Activated CD8-positive, alpha-beta T cell treated with anti-CD3 and anti-CD28 coated beads for 36 hours (primary cell): ENCODE measurements at regions not wholly inside any gene's neighbourhood (a gene's known extent, or its start where the extent isn't known, plus 50 kb on each side); places are given as distances from the start of the nearest gene placed in this dataset.

ENCODE experiments used
- ATAC-seq: fragments of 200-7000 bp; cut with Tn5 transposase; one replicate; pipeline ENCODE4 v1.10.0; 2021; ENCODE audit warnings: mild to moderate bottlenecking, moderate library complexity
- CTCF ChIA-PET: fragments of 350-600 bp; sonication (Branson Sonifier 250); formaldehyde crosslinking; loops from one replicate; lab custom pipeline; 2021; ENCODE audit warnings: antibody characterized with exemption; lab: Charles Lee
- POLR2A ChIA-PET: fragments of 350-600 bp; sonication (Branson Sonifier 250); formaldehyde crosslinking; loops from one replicate; lab custom pipeline; 2021; ENCODE audit warnings: antibody characterized with exemption; lab: Charles Lee
- DNase-seq: peaks from one replicate; pipeline ENCODE4 v3.0.0-alpha.2; 2020
- H3K27ac Mint-ChIP-seq: one replicate; pipeline ENCODE4 v1.8.0; 2021; ENCODE audit warnings: mild to moderate bottlenecking, mixed read lengths
- H3K27me3 Mint-ChIP-seq: one replicate; pipeline ENCODE4 v1.8.0; 2021; ENCODE audit warnings: mixed read lengths
- H3K36me3 Mint-ChIP-seq: one replicate; pipeline ENCODE4 v1.8.0; 2021; ENCODE audit warnings: low read depth, mixed read lengths
- H3K4me1 Mint-ChIP-seq: one replicate; pipeline ENCODE4 v1.8.0; 2021; ENCODE audit warnings: low read depth, mixed read lengths
- H3K4me3 Mint-ChIP-seq: one replicate; pipeline ENCODE4 v1.8.0; 2021; ENCODE audit warnings: mild to moderate bottlenecking, moderate library complexity, mixed read lengths
- H3K9me3 Mint-ChIP-seq: one replicate; pipeline ENCODE4 v1.8.0; 2021; ENCODE audit warnings: mixed read lengths
- CTCF ChIP-seq: fragments of 200-600 bp; IDR thresholded peaks from one replicate; pipeline ENCODE4 v1.8.0; 2022; ENCODE audit warnings: antibody characterized with exemption, mild to moderate bottlenecking
- intact Hi-C: fragments of 100-400 bp; cut with micrococcal nuclease; formaldehyde crosslinking; loops from one replicate; pipeline ENCODE4 v1.10.0; 2022

- CTCF ChIA-PET = no interaction called here
- intact Hi-C loops = no loop called here
- H3K4me1 Mint-ChIP-seq = no peaks in the 10 kb centered on the region
- DNase-seq (no peak), ATAC-seq (no peak)
- H3K27ac Mint-ChIP-seq = no peak overlapping the region
- no peaks in the 10 kb centered on the region for H3K36me3 Mint-ChIP-seq
- TF ChIP-seq CTCF = no peak
- POLR2A ChIA-PET = interaction anchor here (0.7 kb wide), 1 partner anchor 9 kb away, joined by 3 read pairs; no protein-coding TSS in a partner anchor
- peaks cover 11% of the 10 kb centered on the region for H3K9me3 Mint-ChIP-seq
- H3K4me3 Mint-ChIP-seq = no peak overlapping the region
- H3K27me3 Mint-ChIP-seq = no peaks in the 10 kb centered on the region
Observed at GRCh38 chr16:60914334-60914733, 1121.9 kb downstream of the CDH8 start.

DNA sequence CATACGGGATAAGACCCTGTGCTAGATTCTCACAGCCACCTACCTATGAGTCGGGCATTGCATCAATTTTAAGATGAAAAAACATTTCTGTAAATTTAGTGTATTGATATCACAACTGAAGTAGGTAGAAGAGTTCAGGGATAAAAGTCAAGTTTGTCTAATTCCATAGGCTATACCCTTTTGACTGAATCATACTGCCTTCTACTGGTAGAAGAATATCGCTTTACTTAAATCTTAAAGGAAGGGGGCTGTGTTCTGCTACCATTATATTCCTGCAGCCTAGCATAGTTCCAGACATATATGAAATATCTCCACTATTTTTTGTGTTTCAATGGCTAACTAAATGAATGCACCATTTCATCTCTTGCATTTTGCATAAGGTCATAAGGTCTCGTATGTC lies 1128.6 kb downstream of the CDH8 start:
- peaks cover 19% of the 10 kb centered on the region for H3K9me3 Mint-ChIP-seq
- no peaks in the 10 kb centered on the region for H3K4me1 Mint-ChIP-seq
- ATAC-seq (no peak), DNase-seq (no peak)
- H3K27me3 Mint-ChIP-seq = no peaks in the 10 kb centered on the region
- CTCF ChIA-PET = no interaction called here
- TF ChIP-seq CTCF = no peak
- intact Hi-C loops = no loop called here
- POLR2A ChIA-PET = no interaction called here
- H3K36me3 Mint-ChIP-seq = no peaks in the 10 kb centered on the region
- H3K4me3 Mint-ChIP-seq = no peak overlapping the region
- no peak overlapping the region for H3K27ac Mint-ChIP-seq

GRCh38 chr16:60905811-60906210 lies 1130.4 kb downstream of the CDH8 start:
- intact Hi-C loops = no loop called here
- ATAC-seq (no peak), DNase-seq (no peak)
- Mint-ChIP-seq H3K27ac (no peak overlapping the region), H3K9me3 (peaks cover 15% of the 10 kb centered on the region), H3K4me1 (no peaks in the 10 kb centered on the region), H3K27me3 (no peaks in the 10 kb centered on the region), H3K4me3 (no peak overlapping the region), H3K36me3 (no peaks in the 10 kb centered on the region)
- ChIA-PET CTCF (interaction anchor here (2.1 kb wide), 1 partner anchor 11 kb away, joined by 5 read pairs; no protein-coding TSS in a partner anchor), POLR2A (interaction anchor here (0.5 kb wide), 1 partner anchor 8 kb away, joined by 3 read pairs; no protein-coding TSS in a partner anchor)
- no peak for TF ChIP-seq CTCF

DNA sequence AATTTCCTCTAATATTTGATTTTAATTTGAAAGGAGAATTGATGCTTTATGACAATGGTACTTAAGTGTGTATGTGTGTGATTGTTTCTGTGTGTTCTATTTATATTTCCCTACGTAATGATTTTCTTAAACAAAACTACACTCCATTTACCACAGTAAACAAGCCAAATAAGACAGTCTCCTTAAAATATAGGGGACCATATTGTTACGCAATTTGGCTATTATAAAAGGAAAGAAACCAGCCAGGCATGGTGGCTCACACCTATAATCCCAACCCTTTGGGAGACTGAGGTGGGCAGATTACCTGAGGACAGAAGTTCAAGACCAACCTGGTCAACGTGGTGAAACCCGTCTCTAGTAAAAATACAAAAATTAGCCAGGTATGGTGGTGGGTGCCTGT lies 1134.1 kb downstream of the CDH8 start:
- no peaks in the 10 kb centered on the region for H3K36me3 Mint-ChIP-seq
- TF ChIP-seq CTCF = no peak
- intact Hi-C loops = no loop called here
- no peak overlapping the region for H3K27ac Mint-ChIP-seq
- no peaks in the 10 kb centered on the region for H3K4me1 Mint-ChIP-seq
- no peaks in the 10 kb centered on the region for H3K27me3 Mint-ChIP-seq
- H3K4me3 Mint-ChIP-seq = no peak overlapping the region
- H3K9me3 Mint-ChIP-seq = peaks cover 13% of the 10 kb centered on the region
- ATAC-seq (no peak), DNase-seq (no peak)
- CTCF ChIA-PET = no interaction called here
- POLR2A ChIA-PET = no interaction called here

DNA sequence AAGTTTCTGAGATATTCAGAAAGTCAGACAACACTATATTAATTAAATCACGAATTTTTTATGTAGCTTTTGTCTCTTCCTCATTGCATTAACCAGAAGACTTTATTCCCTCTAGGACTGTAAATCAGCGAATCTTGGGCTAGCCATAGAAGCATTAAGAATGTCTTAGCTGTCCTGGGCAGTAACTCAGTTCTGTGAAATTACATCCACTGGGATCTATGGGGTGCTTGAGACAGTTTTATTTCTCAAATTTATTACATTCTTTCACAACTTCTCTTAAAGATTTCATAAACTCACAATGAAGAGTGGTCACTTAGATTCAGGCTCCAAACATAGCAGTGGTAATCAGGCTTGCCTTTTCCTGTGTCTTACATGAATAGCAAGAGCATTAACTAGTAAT lies 1153.4 kb downstream of the CDH8 start:
- intact Hi-C loops = no loop called here
- ATAC-seq (no peak), DNase-seq (no peak)
- TF ChIP-seq CTCF = no peak
- H3K4me1 Mint-ChIP-seq = no peaks in the 10 kb centered on the region
- H3K27ac Mint-ChIP-seq = no peak overlapping the region
- no peaks in the 10 kb centered on the region for H3K36me3 Mint-ChIP-seq
- H3K27me3 Mint-ChIP-seq = no peaks in the 10 kb centered on the region
- CTCF ChIA-PET = no interaction called here
- no peak overlapping the region for H3K4me3 Mint-ChIP-seq
- POLR2A ChIA-PET = no interaction called here
- peaks cover 8% of the 10 kb centered on the region for H3K9me3 Mint-ChIP-seq
